ENCODE measurements at regions not wholly inside any gene's neighbourhood (a gene's known extent, or its start where the extent isn't known, plus 50 kb on each side); places are given as distances from the start of the nearest gene placed in this dataset.

DNA sequence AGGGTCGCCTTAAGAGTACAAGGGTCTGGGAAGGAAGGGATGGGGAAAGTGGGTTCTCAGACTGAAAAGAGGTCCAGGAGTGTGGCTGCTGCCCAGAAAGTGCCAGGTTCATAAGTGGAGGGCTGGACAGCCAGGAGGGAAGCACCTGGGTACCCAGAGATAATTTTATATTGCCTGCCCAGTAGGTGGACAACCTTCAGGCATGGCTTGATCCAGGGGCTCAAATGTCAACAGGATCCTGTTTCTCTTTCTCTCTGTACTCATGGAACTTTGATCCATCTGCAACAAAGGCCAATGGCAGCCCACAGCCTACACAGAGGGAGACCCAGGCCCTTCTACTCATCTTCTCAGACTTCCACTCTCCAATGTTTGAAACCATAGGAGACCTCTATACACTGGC is 80.5 kb upstream of the GRK3 start:
- Histone ChIP-seq H3K4me1 (replicated peaks in 1 of 4; ENCODE audit: control insufficient read depth in 3 of 4, insufficient read depth in 4 of 4, low read length in 3 of 4) (no peaks in the 10 kb centered on the region), H3K27ac (ENCODE audit: low read depth, low read length) (no peak overlapping the region), H3K56ac (replicated peaks; ENCODE audit: insufficient read length, low read depth, low read length) (no peak overlapping the region), H2BK5ac (ENCODE audit: low read depth, low read length) (no peak overlapping the region), H3K23ac (ENCODE audit: insufficient read length) (no peak overlapping the region), H2BK15ac (ENCODE audit: low read length) (no peak overlapping the region), H3K9me3 (ENCODE audit: insufficient read depth in 2 of 2, low read depth in 1 of 2, low read length in 1 of 2) (no peaks in the 10 kb centered on the region), H2AFZ (ENCODE audit: low read length) (no peak overlapping the region), H4K5ac (ENCODE audit: insufficient read length, low read depth, low read length) (no peak overlapping the region), H2BK12ac (ENCODE audit: low read depth, low read length) (no peak overlapping the region), H3K23me2 (ENCODE audit: low read depth, low read length) (peaks cover 10% of the 10 kb centered on the region; the same call in 1 of the 2 replicates), H3K79me1 (ENCODE audit: low read depth, low read length) (no peaks in the 10 kb centered on the region; the same call in 1 of the 2 replicates), H3K18ac (ENCODE audit: extremely low read depth, low read length) (no peak overlapping the region), H3K14ac (ENCODE audit: insufficient read length) (no peak overlapping the region), H3K36me3 (ENCODE audit: control insufficient read depth in 2 of 4, insufficient read depth in 4 of 4, low read length in 3 of 4) (peaks cover 0 to 4% (median 0%) of the 10 kb centered on the region in 4 experiments; a peak in 4 of 8 replicates), H3K4me2 (ENCODE audit: insufficient read depth in 1 of 2, low read depth in 2 of 2, low read length in 2 of 2) (no peak overlapping the region), H2AK5ac (ENCODE audit: low read depth, low read length) (no peak overlapping the region), H4K8ac (ENCODE audit: extremely low read depth, insufficient read depth, low read length) (no peak overlapping the region), H3K9ac (replicated peaks in 1 of 4; ENCODE audit: extremely low read depth in 1 of 4, low read depth in 3 of 4, low read length in 3 of 4) (no peak overlapping the region), H2BK120ac (replicated peaks; ENCODE audit: low read depth, low read length) (no peak overlapping the region), H3K4ac (replicated peaks; ENCODE audit: insufficient read length, low read depth, low read length) (no peak overlapping the region), H4K91ac (replicated peaks; ENCODE audit: insufficient read length, low read length) (no peak overlapping the region), H4K20me1 (replicated peaks in 1 of 2; ENCODE audit: control insufficient read depth in 1 of 2, insufficient read depth in 2 of 2, low read length in 2 of 2) (peaks cover 3 to 8% of the 10 kb centered on the region in 2 experiments), H2BK20ac (ENCODE audit: low read length) (no peak overlapping the region), H3K79me2 (ENCODE audit: control insufficient read depth in 1 of 2, insufficient read depth in 2 of 2, low read length in 2 of 2) (no peaks in the 10 kb centered on the region), H3K27me3 (replicated peaks in 1 of 4; ENCODE audit: control insufficient read depth in 3 of 4, extremely low read depth in 1 of 4, insufficient read depth in 3 of 4, low read length in 3 of 4) (no peaks in the 10 kb centered on the region), H3K4me3 (ENCODE audit: extremely low read depth in 1 of 4, insufficient read depth in 2 of 4, low read depth in 3 of 4, low read length in 4 of 4) (no peak overlapping the region)
- FAIRE-seq, result no peak
- no peak for DNase-seq (ENCODE audit: low read depth in 1 of 2, low spot score in 2 of 2)
- CTCF ChIA-PET (ENCODE audit: partially characterized antibody), result interaction anchor here (1.0 kb wide), 1 partner anchor 288 kb away, joined by 3 read pairs; no protein-coding TSS in a partner anchor
- WGBS, 2 experiments (ENCODE audit: extremely low coverage in 1 of 2, insufficient coverage in 1 of 2, insufficient read length in 1 of 2, insufficient replicate concordance in 2 of 2, low coverage in 1 of 2, low lambda C conversion rate in 2 of 2, missing lambda C conversion rate in 1 of 2), result 89% methylated on average over 1 of the region's 1 CpG; no CpG with 5 or more reads in 1 of the 2 experiments
- POLR2A ChIA-PET (ENCODE audit: partially characterized antibody), result interaction anchor here (0.9 to 1.8 kb wide), 2 partner anchors 9 to 11 kb away, joined by 3 to 8 read pairs; no protein-coding TSS in a partner anchor
- TF ChIP-seq SIX5 (IDR thresholded peaks at IDR 0.05; ENCODE audit: low read depth, low read length) (no peak), HDAC2 (IDR thresholded peaks at IDR 0.05; ENCODE audit: borderline replicate concordance in 1 of 2, low read depth in 2 of 2, low read length in 2 of 2) (no peak), PHF8 (conservative IDR thresholded peaks at IDR 0.05; ENCODE audit: low read depth, low read length) (no peak), BRCA1 (IDR thresholded peaks at IDR 0.05; ENCODE audit: low read depth, low read length) (no peak), EGR1 (IDR thresholded peaks at IDR 0.05; ENCODE audit: borderline replicate concordance, low read depth, low read length) (no peak), TCF12 (IDR thresholded peaks at IDR 0.05; ENCODE audit: low read depth, low read length) (no peak), EP300 (IDR thresholded peaks at IDR 0.05; ENCODE audit: borderline replicate concordance in 1 of 2, low read depth in 2 of 2, low read length in 2 of 2) (no peak), SAP30 (IDR thresholded peaks at IDR 0.05; ENCODE audit: insufficient read depth, insufficient replicate concordance, low read length) (no peak), GABPA (IDR thresholded peaks at IDR 0.05; ENCODE audit: borderline replicate concordance, insufficient read depth, low read length) (no peak), NANOG (IDR thresholded peaks at IDR 0.05; ENCODE audit: insufficient read depth, low read depth, low read length, poor library complexity, severe bottlenecking) (no peak)
- TF ChIP-seq, protein P1, sequence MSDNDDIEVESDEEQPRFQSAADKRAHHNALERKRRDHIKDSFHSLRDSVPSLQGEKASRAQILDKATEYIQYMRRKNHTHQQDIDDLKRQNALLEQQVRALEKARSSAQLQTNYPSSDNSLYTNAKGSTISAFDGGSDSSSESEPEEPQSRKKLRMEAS (IDR thresholded peaks at IDR 0.05), result no peak
- TF ChIP-seq, protein P2, sequence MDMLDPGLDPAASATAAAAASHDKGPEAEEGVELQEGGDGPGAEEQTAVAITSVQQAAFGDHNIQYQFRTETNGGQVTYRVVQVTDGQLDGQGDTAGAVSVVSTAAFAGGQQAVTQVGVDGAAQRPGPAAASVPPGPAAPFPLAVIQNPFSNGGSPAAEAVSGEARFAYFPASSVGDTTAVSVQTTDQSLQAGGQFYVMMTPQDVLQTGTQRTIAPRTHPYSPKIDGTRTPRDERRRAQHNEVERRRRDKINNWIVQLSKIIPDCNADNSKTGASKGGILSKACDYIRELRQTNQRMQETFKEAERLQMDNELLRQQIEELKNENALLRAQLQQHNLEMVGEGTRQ (IDR thresholded peaks at IDR 0.05; ENCODE audit: low read length), result no peak

Data from H1 (cell line).